D721Med (cell line): ENCODE measurements at regions not wholly inside any gene's neighbourhood (a gene's known extent, or its start where the extent isn't known, plus 50 kb on each side); places are given as distances from the start of the nearest gene placed in this dataset.

Experiments
- DNase-seq: peaks from one replicate; pipeline ENCODE4 v3.0.0; 2011; ENCODE audit warnings: low spot score; ENCODE audit not compliant: insufficient read length
- FAIRE-seq: peaks from 2 replicates; lab custom pipeline; 2011; peaks lifted over from hg19 to GRCh38; lab: Jason Lieb, UNC
- CTCF ChIP-seq: IDR thresholded peaks from 2 replicates; pipeline ENCODE4 v1.5.1; 2012; ENCODE audit warnings: mild to moderate bottlenecking, control low read depth; ENCODE audit not compliant: insufficient read depth; ENCODE audit errors: missing control alignments

GRCh38 chr2:210954386-210954907 is 398.0 kb downstream of the CPS1 start:
- DNase-seq (no peak), FAIRE-seq (no peak)
- TF ChIP-seq CTCF = no peak

GRCh38 chr2:210955591-210955990 is 399.2 kb downstream of the CPS1 start:
- TF ChIP-seq CTCF = no peak
- DNase-seq = no peak
- FAIRE-seq = no peak

GRCh38 chr2:210956101-210956500 is 399.7 kb downstream of the CPS1 start:
- DNase-seq (no peak), FAIRE-seq (no peak)
- no peak for TF ChIP-seq CTCF

- DNase-seq (no peak), FAIRE-seq (peak; percentile 6)
- TF ChIP-seq CTCF = no peak
These were observed 404.9 kb downstream of the CPS1 start for GRCh38 chr2:210961249-210961648.

- DNase-seq (no peak), FAIRE-seq (no peak)
- no peak for TF ChIP-seq CTCF
These were observed 407.0 kb downstream of the CPS1 start for GRCh38 chr2:210963386-210963785.

- no peak for FAIRE-seq
- no peak for DNase-seq
- no peak for TF ChIP-seq CTCF
These were observed 407.9 kb downstream of the CPS1 start for GRCh38 chr2:210964141-210964764.

- peak; percentile 58 for FAIRE-seq
These were observed 409.1 kb downstream of the CPS1 start for GRCh38 chr2:210965472-210965871.

More at GRCh38 chr2:210965472-210965871, 409.1 kb downstream of the CPS1 start:
- no peak for DNase-seq
- no peak for TF ChIP-seq CTCF
